Smooth muscle cell (in vitro differentiated cells): ENCODE measurements at regions not wholly inside any gene's neighbourhood (a gene's known extent, or its start where the extent isn't known, plus 50 kb on each side); places are given as distances from the start of the nearest gene placed in this dataset.

ENCODE experiments used
- DNase-seq: peaks from one replicate; lab custom pipeline; 2025; ENCODE audit not compliant: unreplicated experiment; lab: John Stamatoyannopoulos, UW
- H2AFZ ChIP-seq: fragments of 200-600 bp; sonication (generic); 2 replicates; pipeline ENCODE4 v1.6.0; 2016; ENCODE audit warnings: antibody characterized with exemption, low read depth, mild to moderate bottlenecking
- H3F3A ChIP-seq: fragments of 200-600 bp; sonication (generic); 2 replicates; pipeline ENCODE4 v1.6.0; 2017; ENCODE audit warnings: antibody characterized with exemption, low read depth
- H3K27ac ChIP-seq: fragments of 200-600 bp; sonication (generic); 2 replicates; pipeline ENCODE4 v1.5.1; 2016; ENCODE audit warnings: low read depth, mild to moderate bottlenecking
- H3K27me3 ChIP-seq: fragments of 200-600 bp; sonication (generic); 2 replicates; pipeline ENCODE4 v1.6.1; 2016; ENCODE audit warnings: low read depth, mild to moderate bottlenecking
- H3K36me3 ChIP-seq: fragments of 200-600 bp; sonication (generic); 2 replicates; pipeline ENCODE4 v1.5.1; 2016; ENCODE audit warnings: low read depth
- H3K4me1 ChIP-seq: fragments of 200-600 bp; sonication (generic); 2 replicates; pipeline ENCODE4 v1.5.1; 2016; ENCODE audit warnings: low read depth
- H3K4me2 ChIP-seq: fragments of 200-600 bp; sonication (generic); 2 replicates; pipeline ENCODE4 v1.6.0; 2016; ENCODE audit warnings: mild to moderate bottlenecking
- H3K4me3 ChIP-seq: fragments of 200-600 bp; sonication (generic); 2 replicates; pipeline ENCODE4 v1.5.1; 2016; ENCODE audit warnings: mild to moderate bottlenecking
- H3K79me2 ChIP-seq: fragments of 200-600 bp; sonication (generic); 2 replicates; pipeline ENCODE4 v1.6.0; 2016; ENCODE audit warnings: low read depth, mild to moderate bottlenecking
- H3K9ac ChIP-seq: fragments of 200-600 bp; sonication (generic); 2 replicates; pipeline ENCODE4 v1.6.0; 2016; ENCODE audit warnings: low read depth
- H3K9me3 ChIP-seq: fragments of 200-600 bp; sonication (generic); replicated peaks from 2 replicates; pipeline ENCODE4 v1.5.1; 2016; ENCODE audit warnings: low read depth
- H4K20me1 ChIP-seq: fragments of 200-600 bp; sonication (generic); 2 replicates; pipeline ENCODE4 v1.6.0; 2016; ENCODE audit warnings: low read depth
- WGBS: methylation state at CpG from one replicate; pipeline ENCODE4 v1.1.7; 2016; ENCODE audit warnings: low lambda C conversion rate; 5-methylcytosine and 5-hydroxymethylcytosine counted together
- TF ChIP-seq, protein P1 (sequence below): fragments of 200-600 bp; sonication (generic); IDR thresholded peaks from 2 replicates; pipeline ENCODE4 v1.5.1; 2017; ENCODE audit warnings: borderline replicate concordance, mild to moderate bottlenecking, antibody characterized with exemption; ENCODE audit not compliant: insufficient read depth, poor library complexity, severe bottlenecking

DNA sequence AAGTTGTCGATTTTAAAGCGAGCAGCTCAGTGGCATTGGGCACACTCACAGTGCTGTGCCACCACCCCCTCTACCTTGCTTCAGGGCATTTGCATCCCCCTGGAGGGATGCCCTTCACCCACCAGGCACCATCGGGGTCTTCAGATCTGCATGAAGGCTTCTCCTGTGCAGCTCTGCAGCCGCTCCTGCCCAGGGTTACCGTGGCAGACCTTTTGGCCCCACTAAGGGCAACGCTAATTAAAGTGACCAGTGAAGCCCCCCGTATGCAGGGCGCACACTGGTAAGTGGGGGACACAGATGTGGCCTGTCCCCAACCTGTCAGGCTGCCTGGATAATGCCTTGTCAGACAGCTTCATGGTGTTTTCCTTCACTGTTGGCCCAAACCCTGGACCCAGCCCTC lies 1117.7 kb downstream of the BRD1 start:
- TF ChIP-seq, protein P1, sequence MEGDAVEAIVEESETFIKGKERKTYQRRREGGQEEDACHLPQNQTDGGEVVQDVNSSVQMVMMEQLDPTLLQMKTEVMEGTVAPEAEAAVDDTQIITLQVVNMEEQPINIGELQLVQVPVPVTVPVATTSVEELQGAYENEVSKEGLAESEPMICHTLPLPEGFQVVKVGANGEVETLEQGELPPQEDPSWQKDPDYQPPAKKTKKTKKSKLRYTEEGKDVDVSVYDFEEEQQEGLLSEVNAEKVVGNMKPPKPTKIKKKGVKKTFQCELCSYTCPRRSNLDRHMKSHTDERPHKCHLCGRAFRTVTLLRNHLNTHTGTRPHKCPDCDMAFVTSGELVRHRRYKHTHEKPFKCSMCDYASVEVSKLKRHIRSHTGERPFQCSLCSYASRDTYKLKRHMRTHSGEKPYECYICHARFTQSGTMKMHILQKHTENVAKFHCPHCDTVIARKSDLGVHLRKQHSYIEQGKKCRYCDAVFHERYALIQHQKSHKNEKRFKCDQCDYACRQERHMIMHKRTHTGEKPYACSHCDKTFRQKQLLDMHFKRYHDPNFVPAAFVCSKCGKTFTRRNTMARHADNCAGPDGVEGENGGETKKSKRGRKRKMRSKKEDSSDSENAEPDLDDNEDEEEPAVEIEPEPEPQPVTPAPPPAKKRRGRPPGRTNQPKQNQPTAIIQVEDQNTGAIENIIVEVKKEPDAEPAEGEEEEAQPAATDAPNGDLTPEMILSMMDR = no peak
- WGBS = 85% methylated on average over 8 of the region's 8 CpGs
- no peak overlapping the region for H3K27ac ChIP-seq
- no peak overlapping the region for H3K9ac ChIP-seq
- no peaks in the 10 kb centered on the region for H3K36me3 ChIP-seq
- no peak overlapping the region for H2AFZ ChIP-seq
- H4K20me1 ChIP-seq = peaks cover 20% of the 10 kb centered on the region
- H3K27me3 ChIP-seq = no peaks in the 10 kb centered on the region
- H3K4me3 ChIP-seq = no peak overlapping the region
- DNase-seq = no peak
- no peak overlapping the region for H3K4me2 ChIP-seq
- no peaks in the 10 kb centered on the region for H3K79me2 ChIP-seq
- no peaks in the 10 kb centered on the region for H3K9me3 ChIP-seq
- no peaks in the 10 kb centered on the region for H3K4me1 ChIP-seq
- H3F3A ChIP-seq = no peaks in the 10 kb centered on the region

- Histone ChIP-seq H3K4me2 (no peak overlapping the region), H3K27ac (no peak overlapping the region), H2AFZ (no peak overlapping the region), H3K4me1 (no peaks in the 10 kb centered on the region), H3K9me3 (no peaks in the 10 kb centered on the region), H3F3A (no peaks in the 10 kb centered on the region), H3K36me3 (no peaks in the 10 kb centered on the region), H4K20me1 (peaks cover 20% of the 10 kb centered on the region), H3K4me3 (no peak overlapping the region), H3K27me3 (no peaks in the 10 kb centered on the region), H3K79me2 (no peaks in the 10 kb centered on the region), H3K9ac (no peak overlapping the region)
- DNase-seq = no peak
- TF ChIP-seq, protein P1 = no peak
- 95% methylated on average over 13 of the region's 13 CpGs for WGBS
These were observed 1118.2 kb downstream of the BRD1 start for GRCh38 chr22:48709453-48709852.

DNA sequence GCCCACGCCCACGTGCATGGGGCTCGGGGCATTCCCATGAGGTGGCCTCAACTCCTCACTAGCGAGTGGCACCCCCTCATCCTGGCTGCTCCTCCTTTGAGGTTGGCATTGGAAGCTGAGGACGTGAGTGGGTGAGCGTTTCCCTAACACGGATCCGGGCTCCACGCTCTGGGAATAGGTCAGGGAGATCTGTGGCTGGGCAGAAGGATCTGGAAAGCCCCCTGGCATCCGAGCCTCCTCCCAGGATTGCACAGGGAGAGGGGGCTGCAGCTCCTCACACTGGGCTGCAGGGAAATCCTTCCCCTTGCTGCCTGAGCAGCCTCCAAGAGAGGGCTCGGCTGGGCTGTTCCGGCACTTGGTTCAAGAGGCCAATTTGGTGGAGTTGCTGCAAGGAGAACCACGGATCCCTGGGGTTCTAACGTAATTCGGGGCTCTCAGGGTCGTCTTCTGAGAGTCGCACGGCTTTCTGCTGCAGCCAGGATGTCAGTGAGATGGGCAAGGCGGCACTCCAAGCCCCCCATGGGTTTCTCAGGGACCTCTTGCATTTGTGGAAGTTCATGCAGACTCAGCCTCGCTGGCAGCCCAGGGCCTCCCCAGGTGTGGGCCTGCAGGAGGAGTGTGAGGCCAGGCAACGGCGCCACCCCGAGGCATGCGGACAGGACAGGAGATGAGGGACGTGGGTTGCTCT lies 1119.0 kb downstream of the BRD1 start:
- H3K4me1 ChIP-seq = no peaks in the 10 kb centered on the region
- no peak for DNase-seq
- H3K4me2 ChIP-seq = no peak overlapping the region
- TF ChIP-seq, protein P1 = no peak
- no peaks in the 10 kb centered on the region for H3K36me3 ChIP-seq
- peaks cover 18% of the 10 kb centered on the region for H4K20me1 ChIP-seq
- H3K27me3 ChIP-seq = no peaks in the 10 kb centered on the region
- no peak overlapping the region for H2AFZ ChIP-seq
- H3K27ac ChIP-seq = no peak overlapping the region
- H3K4me3 ChIP-seq = no peak overlapping the region
- WGBS = 93% methylated on average over 23 of the region's 25 CpGs
- H3F3A ChIP-seq = no peaks in the 10 kb centered on the region
- H3K9ac ChIP-seq = no peak overlapping the region
- H3K9me3 ChIP-seq = no peaks in the 10 kb centered on the region
- no peaks in the 10 kb centered on the region for H3K79me2 ChIP-seq
